C1 segment of cervical spinal cord (tissue), 14 donors: ENCODE measurements at regions not wholly inside any gene's neighbourhood (a gene's known extent, or its start where the extent isn't known, plus 50 kb on each side); places are given as distances from the start of the nearest gene placed in this dataset.

Source experiments
- DNase-seq, 14 donors: peaks; one replicate each; lab custom pipeline; 2025; lab: John Stamatoyannopoulos, UW

- no peak for DNase-seq
These were observed 517.3 kb downstream of the MED13L start for GRCh38 chr12:115760231-115760630.

- DNase-seq, result no peak
These were observed 518.4 kb downstream of the MED13L start for GRCh38 chr12:115758877-115759620.

GRCh38 chr12:115758183-115758582 lies 519.3 kb downstream of the MED13L start:
- DNase-seq, result no peak

GRCh38 chr12:115756804-115757203 lies 520.7 kb downstream of the MED13L start:
- no peak for DNase-seq

GRCh38 chr12:115756271-115756670 lies 521.2 kb downstream of the MED13L start:
- no peak for DNase-seq

- no peak for DNase-seq
These were observed 521.8 kb downstream of the MED13L start for GRCh38 chr12:115755725-115756085.

GRCh38 chr12:115755061-115755724 lies 522.3 kb downstream of the MED13L start:
- no peak for DNase-seq

- DNase-seq, result peak in 8 of 14 donors; percentile 0 to 35 (median 9)
These were observed 524.4 kb downstream of the MED13L start for GRCh38 chr12:115752913-115753726.

GRCh38 chr12:115752156-115752555 lies 525.3 kb downstream of the MED13L start:
- DNase-seq, result no peak

- no peak for DNase-seq
These were observed 527.2 kb downstream of the MED13L start for GRCh38 chr12:115750340-115750739.

GRCh38 chr12:115749071-115749841 lies 528.2 kb downstream of the MED13L start:
- no peak for DNase-seq

GRCh38 chr12:115740586-115741155 lies 536.8 kb downstream of the MED13L start:
- DNase-seq, result no peak

- DNase-seq, result no peak
These were observed 539.6 kb downstream of the MED13L start for GRCh38 chr12:115737895-115738294.

- DNase-seq, result no peak
These were observed 541.1 kb downstream of the MED13L start for GRCh38 chr12:115736360-115736759.

GRCh38 chr12:115730975-115731541 lies 546.4 kb downstream of the MED13L start:
- no peak for DNase-seq

GRCh38 chr12:115726691-115727090 lies 550.8 kb downstream of the MED13L start:
- no peak for DNase-seq

GRCh38 chr12:115722181-115722580 lies 555.3 kb downstream of the MED13L start:
- DNase-seq, result no peak

- DNase-seq, result no peak
These were observed 560.9 kb downstream of the MED13L start for GRCh38 chr12:115716551-115716950.

GRCh38 chr12:115712676-115713075 lies 564.8 kb downstream of the MED13L start:
- DNase-seq, result no peak

- no peak for DNase-seq
These were observed 567.4 kb downstream of the MED13L start for GRCh38 chr12:115710104-115710564.

GRCh38 chr12:115709540-115710011 lies 567.9 kb downstream of the MED13L start:
- DNase-seq, result no peak
